AG10803 (cell line): ENCODE measurements at regions not wholly inside any gene's neighbourhood (a gene's known extent, or its start where the extent isn't known, plus 50 kb on each side); places are given as distances from the start of the nearest gene placed in this dataset.

Experiments used
- DNase-seq: peaks from one replicate; pipeline ENCODE4 v3.0.0; 2010; ENCODE audit warnings: low read depth
- H3K4me3 ChIP-seq: 2 replicates; pipeline ENCODE4 v1.5.1; 2011; ENCODE audit warnings: mild to moderate bottlenecking, low read length, control low read depth
- CTCF ChIP-seq: conservative IDR thresholded peaks from 2 replicates; pipeline ENCODE4 v1.5.1; 2011; ENCODE audit warnings: mild to moderate bottlenecking, low read length, control low read depth, inconsistent platforms

- TF ChIP-seq CTCF: no peak
- no peak for DNase-seq
- no peak overlapping the region for H3K4me3 ChIP-seq
Measured at GRCh38 chr5:166046956-166047355, 2244.5 kb upstream of the WWC1 start.

GRCh38 chr5:166050531-166050930 lies 2240.9 kb upstream of the WWC1 start:
- TF ChIP-seq CTCF: no peak
- H3K4me3 ChIP-seq: no peak overlapping the region
- DNase-seq: no peak

GRCh38 chr5:166058660-166059059 lies 2232.8 kb upstream of the WWC1 start:
- TF ChIP-seq CTCF: no peak
- H3K4me3 ChIP-seq: no peak overlapping the region
- DNase-seq: no peak

DNA sequence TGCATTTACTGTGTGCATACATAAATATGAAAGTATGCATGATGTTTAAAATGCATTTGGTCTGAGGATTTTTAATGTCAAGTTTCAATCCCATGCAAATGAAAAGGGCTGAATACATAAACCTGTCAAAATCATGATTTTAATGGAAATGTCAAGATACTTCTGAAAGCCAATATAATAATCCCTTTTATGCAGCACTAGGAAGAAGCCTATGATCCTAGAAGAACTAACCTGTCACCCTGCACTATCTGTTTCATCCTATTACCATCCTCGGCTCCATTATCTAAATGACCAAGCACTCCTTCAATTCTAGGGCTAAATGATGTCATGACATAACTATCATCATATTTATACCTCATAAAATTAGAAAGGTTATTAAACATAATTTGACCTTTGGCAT lies 2229.4 kb upstream of the WWC1 start:
- no peak overlapping the region for H3K4me3 ChIP-seq
- TF ChIP-seq CTCF: no peak
- DNase-seq: no peak

DNA sequence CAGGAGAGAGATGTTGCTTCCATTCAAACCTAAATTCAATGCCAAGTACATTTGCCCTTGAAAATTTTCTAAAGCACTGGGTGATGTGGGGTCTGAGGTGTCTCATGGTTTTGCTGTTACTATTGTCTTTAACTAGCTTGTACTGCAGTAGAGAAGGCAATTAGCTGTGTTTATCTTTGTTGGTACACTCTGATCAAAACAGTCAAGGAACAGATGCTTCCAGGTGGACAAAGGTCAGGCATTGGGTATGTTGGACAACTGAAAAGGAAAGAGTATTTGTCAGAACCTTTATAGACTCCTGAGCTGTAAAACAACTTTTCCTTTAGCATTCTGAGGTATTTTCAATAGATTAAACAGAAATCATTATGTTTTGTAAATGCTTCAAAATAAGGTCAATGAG lies 2228.7 kb upstream of the WWC1 start:
- TF ChIP-seq CTCF: no peak

GRCh38 chr5:166063261-166063660 lies 2228.2 kb upstream of the WWC1 start:
- no peak for TF ChIP-seq CTCF
- DNase-seq: no peak
- H3K4me3 ChIP-seq: no peak overlapping the region

More for the DNA sequence above, 2228.7 kb upstream of the WWC1 start:
- no peak overlapping the region for H3K4me3 ChIP-seq
- no peak for DNase-seq

DNA sequence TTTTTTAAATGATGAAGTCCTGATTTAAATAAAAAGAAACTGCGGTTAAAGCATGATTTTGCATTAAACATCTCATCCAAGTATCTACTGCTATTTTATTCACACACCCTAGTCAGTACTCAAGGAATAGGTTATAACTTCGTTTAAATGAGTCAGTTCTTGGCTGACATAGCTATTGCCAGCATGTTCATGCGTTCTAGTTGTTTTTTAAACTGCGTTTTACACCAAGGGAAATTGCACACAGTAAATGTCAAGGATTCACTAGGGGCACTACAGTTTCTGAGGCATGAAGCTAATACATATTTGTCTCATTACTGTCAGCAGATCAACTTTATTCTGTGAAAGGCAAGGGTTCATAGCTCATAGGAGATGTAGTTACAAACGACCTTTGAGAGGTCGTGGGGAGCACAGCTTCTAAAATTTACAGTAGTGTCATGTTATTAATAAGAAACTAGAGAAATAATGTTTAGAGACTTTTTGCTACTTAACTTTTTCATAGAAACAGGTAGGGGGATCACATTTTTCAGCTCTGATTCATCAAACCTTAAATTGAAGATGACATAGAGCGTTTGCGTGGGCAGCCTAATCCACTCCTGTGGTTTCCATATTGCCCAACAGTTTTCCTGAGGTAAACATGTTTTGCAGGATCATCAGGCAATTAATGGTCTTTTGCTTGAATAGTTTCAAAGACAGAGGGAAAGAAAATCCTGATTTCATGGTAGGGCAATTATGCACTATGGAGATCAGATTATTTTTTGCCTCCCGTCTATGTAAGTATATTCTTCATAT lies 2222.7 kb upstream of the WWC1 start:
- DNase-seq: no peak
- H3K4me3 ChIP-seq: no peak overlapping the region
- TF ChIP-seq CTCF: no peak
